SU-DHL-6 (cell line): ENCODE measurements at regions not wholly inside any gene's neighbourhood (a gene's known extent, or its start where the extent isn't known, plus 50 kb on each side); places are given as distances from the start of the nearest gene placed in this dataset.

Experiments used
- H2AFZ ChIP-seq: fragments of 200-600 bp; sonication (generic); 2 replicates; pipeline ENCODE4 v1.6.1; 2014; ENCODE audit warnings: low read depth, mild to moderate bottlenecking, moderate library complexity, mixed read lengths, antibody characterized with exemption, low read length; ENCODE audit not compliant: severe bottlenecking
- H3F3A ChIP-seq: fragments of 200-600 bp; shearing (Covaris generic); 2 replicates; pipeline ENCODE4 v1.6.0; 2016; ENCODE audit warnings: antibody characterized with exemption, mild to moderate bottlenecking; ENCODE audit not compliant: insufficient read depth
- H3K27ac ChIP-seq: fragments of 200-600 bp; sonication (generic); 2 replicates; pipeline ENCODE4 v1.5.1; 2016; ENCODE audit warnings: low read depth, mild to moderate bottlenecking, low read length, moderate library complexity, mixed read lengths
- H3K27me3 ChIP-seq: fragments of 200-600 bp; sonication (generic), shearing (Covaris generic); 2 replicates; pipeline ENCODE4 v1.6.0; 2014; ENCODE audit warnings: mild to moderate bottlenecking, low read length
- H3K36me3 ChIP-seq: fragments of 200-600 bp; sonication (generic); 2 replicates; pipeline ENCODE4 v1.6.1; 2014; ENCODE audit warnings: mild to moderate bottlenecking, low read length, mixed read lengths
- H3K4me2 ChIP-seq: fragments of 300-600, 200-600 bp; shearing (Covaris generic), sonication (generic); 2 replicates; pipeline ENCODE4 v1.6.0; 2014; ENCODE audit warnings: low read length, low read depth, mild to moderate bottlenecking; ENCODE audit not compliant: poor library complexity, severe bottlenecking
- H3K4me3 ChIP-seq: fragments of 200-600 bp; sonication (generic); 2 replicates; pipeline ENCODE4 v1.5.1; 2014; ENCODE audit warnings: antibody characterized with exemption, low read length, mild to moderate bottlenecking, mixed read lengths; ENCODE audit not compliant: insufficient read depth, poor library complexity, severe bottlenecking
- H3K79me2 ChIP-seq: fragments of 200-600 bp; sonication (generic); 2 replicates; pipeline ENCODE4 v1.6.1; 2014; ENCODE audit warnings: mild to moderate bottlenecking, low read length, moderate library complexity; ENCODE audit not compliant: insufficient read depth
- H3K9ac ChIP-seq: fragments of 200-600 bp; sonication (generic); 2 replicates; pipeline ENCODE4 v1.7.0; 2014; ENCODE audit warnings: mild to moderate bottlenecking, low read length
- H3K9me2 ChIP-seq: fragments of 200-600 bp; sonication (generic); replicated peaks from 2 replicates; pipeline ENCODE4 v1.6.1; 2014; ENCODE audit warnings: low read length; ENCODE audit not compliant: insufficient read depth
- H3K9me3 ChIP-seq: fragments of 200-600 bp; sonication (generic); 2 replicates; pipeline ENCODE4 v1.6.1; 2014; ENCODE audit warnings: low read length, mixed read lengths; ENCODE audit not compliant: insufficient read depth
- H4K20me1 ChIP-seq: fragments of 200-600 bp; sonication (generic); 2 replicates; pipeline ENCODE4 v1.6.1; 2014; ENCODE audit warnings: low read depth, mild to moderate bottlenecking, antibody characterized with exemption, low read length, moderate library complexity, mixed read lengths
- EZH2phosphoT487 ChIP-seq: fragments of 200-600 bp; sonication (generic), shearing (Covaris generic); conservative IDR thresholded peaks from 2 replicates; pipeline ENCODE4 v1.6.1; 2018; ENCODE audit warnings: mild to moderate bottlenecking, antibody characterized with exemption, low read length, moderate library complexity, mixed read lengths
- TF ChIP-seq, protein P1 (sequence below): fragments of 200-600 bp; sonication (generic); IDR thresholded peaks from one replicate; pipeline ENCODE4 v1.5.1; 2017; ENCODE audit warnings: antibody characterized with exemption, mild to moderate bottlenecking, low read length, moderate library complexity; ENCODE audit not compliant: insufficient read depth, poor library complexity, severe bottlenecking

DNA sequence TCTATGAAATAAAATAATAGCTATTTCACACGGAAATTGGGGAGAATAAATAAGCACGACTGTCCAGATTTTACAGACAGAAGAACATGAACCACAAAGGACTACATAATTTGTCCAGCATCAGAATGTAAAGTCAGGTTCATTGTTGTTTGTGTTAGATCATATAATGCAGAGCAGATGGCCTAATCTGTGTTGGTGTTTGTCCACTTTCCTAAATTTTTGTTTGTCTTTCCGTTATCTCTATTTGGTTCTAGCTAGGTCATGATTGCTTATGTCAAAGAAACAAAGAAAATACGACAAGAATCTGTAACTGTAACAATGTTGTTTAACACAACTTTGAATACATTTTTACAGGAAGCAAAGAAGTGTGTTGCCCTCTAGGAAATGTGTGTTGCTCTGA lies 75.6 kb upstream of the ANKRD28 start:
- TF ChIP-seq, protein P1, sequence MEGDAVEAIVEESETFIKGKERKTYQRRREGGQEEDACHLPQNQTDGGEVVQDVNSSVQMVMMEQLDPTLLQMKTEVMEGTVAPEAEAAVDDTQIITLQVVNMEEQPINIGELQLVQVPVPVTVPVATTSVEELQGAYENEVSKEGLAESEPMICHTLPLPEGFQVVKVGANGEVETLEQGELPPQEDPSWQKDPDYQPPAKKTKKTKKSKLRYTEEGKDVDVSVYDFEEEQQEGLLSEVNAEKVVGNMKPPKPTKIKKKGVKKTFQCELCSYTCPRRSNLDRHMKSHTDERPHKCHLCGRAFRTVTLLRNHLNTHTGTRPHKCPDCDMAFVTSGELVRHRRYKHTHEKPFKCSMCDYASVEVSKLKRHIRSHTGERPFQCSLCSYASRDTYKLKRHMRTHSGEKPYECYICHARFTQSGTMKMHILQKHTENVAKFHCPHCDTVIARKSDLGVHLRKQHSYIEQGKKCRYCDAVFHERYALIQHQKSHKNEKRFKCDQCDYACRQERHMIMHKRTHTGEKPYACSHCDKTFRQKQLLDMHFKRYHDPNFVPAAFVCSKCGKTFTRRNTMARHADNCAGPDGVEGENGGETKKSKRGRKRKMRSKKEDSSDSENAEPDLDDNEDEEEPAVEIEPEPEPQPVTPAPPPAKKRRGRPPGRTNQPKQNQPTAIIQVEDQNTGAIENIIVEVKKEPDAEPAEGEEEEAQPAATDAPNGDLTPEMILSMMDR, result no peak
- TF ChIP-seq EZH2phosphoT487, result no peak
- no peak overlapping the region for H2AFZ ChIP-seq
- no peaks in the 10 kb centered on the region for H3K79me2 ChIP-seq
- H3K9me3 ChIP-seq, result no peaks in the 10 kb centered on the region
- no peak overlapping the region for H3K4me2 ChIP-seq
- no peaks in the 10 kb centered on the region for H3K36me3 ChIP-seq
- H3K9ac ChIP-seq, result no peak overlapping the region
- H3K27me3 ChIP-seq, result no peaks in the 10 kb centered on the region
- no peaks in the 10 kb centered on the region for H4K20me1 ChIP-seq
- H3F3A ChIP-seq, result no peaks in the 10 kb centered on the region
- no peak overlapping the region for H3K4me3 ChIP-seq
- no peak overlapping the region for H3K27ac ChIP-seq
- no peaks in the 10 kb centered on the region for H3K9me2 ChIP-seq

DNA sequence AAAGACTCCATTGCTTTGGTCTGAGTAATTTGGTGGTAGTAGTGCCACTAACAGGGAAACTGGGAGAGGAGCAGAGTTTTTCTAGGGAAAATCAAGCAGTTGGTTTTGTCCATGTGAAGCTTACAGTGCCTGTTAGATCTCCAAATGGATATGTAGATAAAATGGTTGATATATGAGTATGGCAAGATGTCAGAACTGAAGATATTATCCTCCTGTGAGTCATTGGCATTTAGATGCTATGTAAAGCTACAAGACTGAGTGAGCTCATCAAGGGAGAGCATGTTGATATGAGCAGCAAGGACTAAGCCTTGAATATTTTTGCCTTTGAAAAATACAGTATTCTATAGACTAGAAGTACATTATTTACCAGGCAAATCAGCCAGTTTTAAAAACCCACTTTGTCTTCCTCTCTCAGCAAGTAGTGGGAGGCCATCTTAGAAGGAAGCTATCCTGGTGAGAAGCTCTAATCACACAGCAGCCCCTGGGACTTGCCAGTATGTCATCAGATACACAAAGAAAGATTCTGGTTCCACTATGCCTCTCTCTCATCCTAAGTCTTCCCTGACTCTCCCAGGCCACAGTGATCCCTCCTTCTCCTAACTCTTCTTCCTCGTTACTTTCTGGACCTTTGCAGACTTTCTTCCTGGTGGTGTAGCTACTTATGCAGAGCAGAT lies 77.4 kb upstream of the ANKRD28 start:
- H3F3A ChIP-seq, result no peaks in the 10 kb centered on the region
- no peaks in the 10 kb centered on the region for H3K36me3 ChIP-seq
- no peak overlapping the region for H3K27ac ChIP-seq
- no peaks in the 10 kb centered on the region for H3K79me2 ChIP-seq
- H3K9me3 ChIP-seq, result no peaks in the 10 kb centered on the region
- no peak overlapping the region for H3K9ac ChIP-seq
- H3K27me3 ChIP-seq, result no peaks in the 10 kb centered on the region
- H2AFZ ChIP-seq, result no peak overlapping the region
- H3K4me2 ChIP-seq, result no peak overlapping the region
- no peak overlapping the region for H3K4me3 ChIP-seq
- H3K9me2 ChIP-seq, result no peaks in the 10 kb centered on the region
- TF ChIP-seq, protein P1, result no peak
- TF ChIP-seq EZH2phosphoT487, result no peak
- no peaks in the 10 kb centered on the region for H4K20me1 ChIP-seq

DNA sequence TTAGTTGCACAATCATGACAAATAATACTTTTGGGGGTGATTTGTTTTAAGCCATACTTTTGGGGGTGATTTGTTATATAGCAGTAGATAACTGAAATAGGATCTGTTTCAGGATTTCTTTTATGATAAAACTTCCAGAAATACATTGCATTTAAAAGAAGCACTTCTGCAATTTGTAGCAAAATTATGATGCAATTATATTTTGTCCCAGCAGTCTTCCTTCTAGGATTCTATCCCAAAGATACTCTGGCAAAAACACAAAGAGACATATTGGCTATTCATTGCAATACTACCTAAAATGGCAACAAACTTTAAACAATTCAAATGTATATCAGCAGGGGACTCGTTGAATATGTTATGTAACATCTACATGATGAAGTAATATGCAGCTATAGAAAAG lies 78.9 kb upstream of the ANKRD28 start:
- Histone ChIP-seq H3K27me3 (no peaks in the 10 kb centered on the region), H3K9me3 (no peaks in the 10 kb centered on the region), H3K27ac (no peak overlapping the region), H3K9me2 (no peaks in the 10 kb centered on the region), H3K9ac (no peak overlapping the region), H3K4me3 (no peak overlapping the region), H2AFZ (no peak overlapping the region), H3K36me3 (no peaks in the 10 kb centered on the region), H3F3A (no peaks in the 10 kb centered on the region), H3K4me2 (no peak overlapping the region), H4K20me1 (no peaks in the 10 kb centered on the region), H3K79me2 (no peaks in the 10 kb centered on the region)
- TF ChIP-seq EZH2phosphoT487, result no peak
- TF ChIP-seq, protein P1, result no peak
